ENCODE measurements at regions not wholly inside any gene's neighbourhood (a gene's known extent, or its start where the extent isn't known, plus 50 kb on each side); places are given as distances from the start of the nearest gene placed in this dataset.
A peak's percentile ranks its signal among the peaks of the same experiment; 100 is the strongest.

- CTCF ChIA-PET, result no interaction called here
- H3K27ac ChIP-seq, result no peak overlapping the region
- no peak for TF ChIP-seq CTCF (conservative IDR thresholded peaks at IDR 0.05; ENCODE audit: low read depth)
- POLR2A ChIA-PET (ENCODE audit: low non-redundant PET), result no interaction called here
- peak; percentile 90 for DNase-seq (ENCODE audit: low spot score)
These were observed 168.0 kb upstream of the NR5A2 start for GRCh38 chr1:199859491-199859933.

- POLR2A ChIA-PET (ENCODE audit: low non-redundant PET), result no interaction called here
- TF ChIP-seq CTCF (conservative IDR thresholded peaks at IDR 0.05; ENCODE audit: low read depth), result no peak
These were observed 166.3 kb upstream of the NR5A2 start for GRCh38 chr1:199861020-199861795.

GRCh38 chr1:199862047-199862446, 165.5 kb upstream of the NR5A2 start:
- TF ChIP-seq CTCF (conservative IDR thresholded peaks at IDR 0.05; ENCODE audit: low read depth), result no peak
- H3K27ac ChIP-seq, result no peak overlapping the region
- CTCF ChIA-PET, result no interaction called here
- POLR2A ChIA-PET (ENCODE audit: low non-redundant PET), result no interaction called here
- DNase-seq (ENCODE audit: low spot score), result no peak

More at GRCh38 chr1:199861020-199861795, 166.3 kb upstream of the NR5A2 start:
- no peak for DNase-seq (ENCODE audit: low spot score)
- no peak overlapping the region for H3K27ac ChIP-seq
- CTCF ChIA-PET, result no interaction called here

GRCh38 chr1:199866210-199866617, 161.3 kb upstream of the NR5A2 start:
- no peak for DNase-seq (ENCODE audit: low spot score)
- no peak overlapping the region for H3K27ac ChIP-seq
- no peak for TF ChIP-seq CTCF (conservative IDR thresholded peaks at IDR 0.05; ENCODE audit: low read depth)
- POLR2A ChIA-PET (ENCODE audit: low non-redundant PET), result no interaction called here
- CTCF ChIA-PET, result interaction anchor here (0.5 to 0.6 kb wide), 3 partner anchors 99 to 189 kb away, joined by 3 read pairs; no protein-coding TSS in a partner anchor

- no peak for DNase-seq (ENCODE audit: low spot score)
These were observed 159.9 kb upstream of the NR5A2 start for GRCh38 chr1:199867601-199868000.

GRCh38 chr1:199868777-199869176, 158.7 kb upstream of the NR5A2 start:
- ChIA-PET CTCF (interaction anchor here (0.6 kb wide), 2 partner anchors 122 to 193 kb away, joined by 3 read pairs; no protein-coding TSS in a partner anchor), POLR2A (ENCODE audit: low non-redundant PET) (no interaction called here)
- DNase-seq (ENCODE audit: low spot score), result peak; percentile 54
- no peak for TF ChIP-seq CTCF (conservative IDR thresholded peaks at IDR 0.05; ENCODE audit: low read depth)
- no peak overlapping the region for H3K27ac ChIP-seq

More at GRCh38 chr1:199867601-199868000, 159.9 kb upstream of the NR5A2 start:
- TF ChIP-seq CTCF (conservative IDR thresholded peaks at IDR 0.05; ENCODE audit: low read depth), result no peak
- POLR2A ChIA-PET (ENCODE audit: low non-redundant PET), result no interaction called here
- CTCF ChIA-PET, result no interaction called here
- H3K27ac ChIP-seq, result no peak overlapping the region
